GM21717 (cell line): ENCODE measurements at regions not wholly inside any gene's neighbourhood (a gene's known extent, or its start where the extent isn't known, plus 50 kb on each side); places are given as distances from the start of the nearest gene placed in this dataset.

ENCODE experiments used
- ATAC-seq: cut with Tn5 transposase; IDR thresholded peaks from one replicate; pipeline ENCODE4 v1.9.1; 2021; ENCODE audit warnings: mild to moderate bottlenecking, moderate library complexity; ENCODE audit not compliant: unreplicated experiment

DNA sequence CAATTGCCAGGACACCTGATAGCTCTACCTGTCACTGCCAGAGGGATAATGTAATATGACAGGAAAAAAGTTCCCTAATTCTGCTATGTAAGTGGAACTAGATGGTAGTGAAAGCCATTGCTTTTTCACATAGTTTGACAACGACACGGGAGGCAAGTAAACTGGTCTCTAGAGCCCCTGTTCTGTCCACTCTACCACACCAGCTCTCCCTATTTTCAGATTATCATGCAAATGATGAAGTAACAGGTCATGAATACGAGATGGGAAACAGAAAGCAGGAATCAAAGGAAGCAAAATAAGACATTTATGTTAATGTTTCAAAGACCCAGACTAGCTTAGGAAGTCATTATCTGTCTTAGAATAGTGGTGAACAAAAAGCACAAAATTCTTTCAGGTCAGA lies 56.2 kb downstream of the TAF11L14 start:
- ATAC-seq = no peak

DNA sequence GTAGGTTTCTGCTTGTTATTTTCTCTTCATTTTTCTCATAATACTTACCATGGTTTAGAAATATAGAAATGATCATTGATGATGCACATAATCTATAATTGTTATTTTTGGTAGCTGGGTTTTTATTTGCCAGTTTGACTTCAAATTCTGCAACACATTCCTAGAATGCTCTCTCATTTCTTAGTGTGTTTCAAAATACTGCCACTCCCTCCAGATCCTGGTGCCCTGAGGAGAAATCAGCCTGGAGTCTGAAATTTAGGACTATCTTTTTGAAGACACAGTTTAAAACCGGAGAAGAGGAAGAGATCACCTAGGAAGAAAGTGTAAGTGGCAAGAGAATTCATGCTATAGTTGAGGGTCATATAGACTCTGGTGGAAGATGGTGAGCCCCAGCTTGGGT lies 57.5 kb downstream of the TAF11L14 start:
- ATAC-seq = no peak

DNA sequence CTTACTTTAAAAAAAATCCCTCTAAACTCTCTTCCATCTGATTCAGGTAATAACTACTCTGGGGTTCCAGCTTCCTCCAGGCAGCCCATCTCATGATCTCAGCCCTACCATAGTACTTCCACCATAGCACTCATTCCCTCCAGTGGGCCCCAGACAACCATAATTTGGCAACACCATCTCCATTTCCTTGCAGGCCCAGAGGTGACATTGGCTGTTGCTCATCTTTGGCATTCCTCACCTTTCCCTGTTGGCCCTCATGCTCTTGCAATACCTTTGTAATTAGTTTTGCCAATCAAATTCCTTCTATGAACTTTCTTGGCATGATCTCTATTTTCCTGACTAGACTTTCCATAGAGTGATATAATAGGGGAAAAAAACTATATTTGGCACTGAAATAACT lies 60.1 kb downstream of the TAF11L14 start:
- ATAC-seq = no peak

DNA sequence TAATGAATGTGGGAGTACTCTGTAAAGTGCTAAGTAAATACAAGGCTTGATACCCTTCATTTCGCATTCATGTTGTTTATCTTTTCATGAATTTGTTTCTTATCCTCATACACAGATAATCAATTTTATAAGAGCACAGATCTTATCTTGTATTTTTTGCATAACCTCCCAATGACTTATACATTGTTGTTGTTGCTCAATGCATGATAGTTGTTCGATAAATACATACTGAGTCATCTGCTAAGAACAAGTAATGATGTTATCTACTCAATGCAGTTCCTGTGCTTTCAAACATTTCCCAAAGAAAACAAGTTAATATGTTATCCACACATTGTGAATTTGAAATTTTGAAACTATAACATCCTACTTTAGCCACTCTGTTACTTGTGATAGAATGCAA lies 60.7 kb downstream of the TAF11L14 start:
- ATAC-seq = no peak

DNA sequence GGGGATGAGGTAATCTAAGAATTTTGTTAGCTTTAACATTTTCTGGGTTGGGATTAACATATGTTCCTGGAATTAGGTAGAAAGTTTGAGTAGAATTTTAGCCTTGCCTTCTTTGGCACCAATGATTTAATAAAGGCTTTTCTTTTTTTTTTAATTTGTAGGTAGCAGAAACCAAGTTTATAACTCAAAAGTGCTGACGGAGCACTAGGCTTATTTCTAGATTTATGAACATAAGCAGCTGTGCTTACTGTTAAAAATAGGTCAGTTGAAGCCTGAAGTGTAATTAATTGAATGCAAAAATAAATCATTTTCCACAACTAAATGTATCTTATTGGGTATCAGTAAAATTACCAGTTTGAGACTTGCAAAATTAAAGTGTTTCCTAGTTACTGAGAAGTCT lies 62.4 kb downstream of the TAF11L14 start:
- no peak for ATAC-seq

DNA sequence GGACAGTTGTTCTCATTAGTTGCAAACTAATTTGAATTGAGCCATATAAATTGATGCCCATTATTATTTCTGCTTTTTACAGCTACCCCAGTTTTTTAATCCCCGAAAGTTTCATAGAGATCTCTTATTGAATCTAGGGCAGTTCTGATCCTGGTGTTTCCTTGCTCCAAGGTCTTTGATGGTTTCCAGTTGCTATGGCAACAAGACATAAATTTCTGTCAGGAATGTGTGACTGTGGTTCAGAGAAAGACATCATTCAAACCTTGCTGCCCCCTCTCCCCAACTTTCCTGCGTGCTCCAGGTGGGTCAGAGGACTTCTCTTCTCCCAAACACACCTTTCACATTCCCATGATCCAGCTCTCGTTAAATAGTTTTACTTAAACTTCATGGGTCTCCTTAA lies 63.4 kb downstream of the TAF11L14 start:
- no peak for ATAC-seq

DNA sequence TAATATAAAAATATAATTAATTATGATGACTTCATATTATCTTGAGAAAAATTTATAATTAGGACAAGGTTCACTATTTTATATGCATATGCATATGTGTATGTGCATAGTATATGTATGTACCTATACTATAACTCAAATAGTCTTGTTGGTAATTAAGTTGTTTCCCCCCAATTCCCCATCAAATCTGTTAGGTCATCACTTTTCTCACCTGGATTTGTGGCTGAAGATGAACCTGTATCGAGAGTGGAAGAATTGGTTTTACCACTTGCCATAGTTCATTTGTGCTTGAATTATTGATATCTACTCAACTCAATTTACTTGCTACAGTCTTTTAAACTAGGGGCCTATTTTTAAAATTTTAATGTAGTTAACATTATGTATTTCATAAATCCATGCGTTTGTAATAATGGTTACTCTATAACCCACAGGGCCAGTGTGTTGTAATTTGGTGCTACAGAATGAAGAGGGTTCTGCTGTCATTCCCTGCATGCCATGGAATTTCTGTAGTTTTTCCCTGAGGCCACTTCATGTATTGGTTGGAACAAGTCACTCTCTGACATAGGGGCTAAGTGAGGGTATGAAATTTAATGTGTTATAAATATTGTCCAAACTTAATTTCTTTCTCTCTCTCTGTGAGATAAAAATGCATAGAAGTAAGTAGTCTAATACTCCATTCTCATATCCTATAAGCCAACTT lies 74.9 kb downstream of the TAF11L14 start:
- ATAC-seq = no peak

DNA sequence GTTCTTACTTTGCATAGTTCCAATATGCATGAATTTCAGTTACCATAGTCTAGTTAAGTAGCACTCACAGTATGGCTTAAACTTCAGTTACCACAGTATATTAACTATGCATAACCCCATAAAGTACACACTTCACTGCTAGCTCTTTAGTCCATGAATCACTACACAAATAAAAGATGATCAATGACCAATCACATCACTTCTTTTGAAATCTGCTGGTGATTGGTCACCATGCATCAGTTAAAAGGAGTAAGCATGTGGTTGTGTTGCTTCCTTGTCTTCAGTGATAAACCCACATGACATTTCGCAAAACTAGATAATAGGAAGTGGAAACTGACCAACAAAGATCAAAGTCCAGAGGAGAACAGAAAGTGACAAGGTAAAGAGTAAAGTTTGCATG lies 79.0 kb downstream of the TAF11L14 start:
- ATAC-seq = no peak

DNA sequence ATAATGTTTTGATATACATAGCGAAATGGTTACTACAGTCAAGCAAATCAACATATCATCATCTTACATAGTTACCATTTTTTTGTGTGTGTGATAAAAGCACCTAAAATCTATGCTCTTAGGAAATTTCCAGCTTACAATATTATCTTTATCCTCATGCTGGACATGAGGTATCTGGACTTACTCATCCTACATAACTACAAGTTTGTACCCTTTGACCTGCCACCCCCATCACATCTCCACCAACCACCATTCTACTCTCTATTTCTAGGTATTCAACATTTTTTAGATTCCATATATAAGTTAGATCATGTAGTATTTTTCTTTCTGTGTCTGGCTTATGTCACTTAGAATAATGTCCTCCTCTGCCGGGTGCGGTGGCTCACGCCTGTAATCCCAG lies 79.9 kb downstream of the TAF11L14 start:
- no peak for ATAC-seq

DNA sequence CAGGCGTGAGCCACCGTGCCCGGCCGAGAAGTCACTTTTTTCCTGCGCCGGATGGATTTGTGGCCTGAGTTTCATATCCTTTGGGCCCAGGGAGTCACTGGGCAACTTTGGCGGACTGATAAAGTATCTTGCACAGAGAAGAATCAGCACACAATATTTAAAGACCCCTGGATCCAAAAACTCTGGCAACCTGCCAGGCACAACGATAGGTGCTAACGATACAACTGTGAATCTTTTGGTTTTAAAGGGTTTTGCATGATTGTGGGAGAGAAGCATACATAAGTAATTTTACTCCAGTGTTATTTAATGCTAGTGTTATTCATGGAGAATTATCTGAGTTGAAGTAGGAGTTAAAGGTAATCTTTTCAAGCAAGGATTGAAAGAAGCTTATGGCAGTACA lies 85.3 kb downstream of the TAF11L14 start:
- no peak for ATAC-seq

DNA sequence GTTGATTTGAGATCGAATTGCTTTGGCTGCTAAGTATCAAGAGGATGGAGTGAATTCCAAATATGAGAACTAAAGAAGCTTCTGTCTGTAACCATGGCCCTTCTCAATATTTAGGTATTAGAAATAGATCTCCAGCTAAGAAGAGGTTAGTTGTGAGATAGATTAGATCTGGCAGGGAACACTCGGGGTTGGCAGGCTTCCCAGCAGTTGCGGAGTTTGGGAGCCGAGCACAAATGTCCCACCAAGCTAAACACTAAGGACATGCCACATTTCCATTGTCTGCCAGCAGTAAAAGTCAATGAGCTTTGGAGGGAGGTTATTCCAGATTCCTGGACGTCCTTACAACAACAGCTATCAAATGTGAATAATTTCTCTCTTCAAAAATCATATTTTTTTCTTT lies 85.8 kb downstream of the TAF11L14 start:
- ATAC-seq = no peak

DNA sequence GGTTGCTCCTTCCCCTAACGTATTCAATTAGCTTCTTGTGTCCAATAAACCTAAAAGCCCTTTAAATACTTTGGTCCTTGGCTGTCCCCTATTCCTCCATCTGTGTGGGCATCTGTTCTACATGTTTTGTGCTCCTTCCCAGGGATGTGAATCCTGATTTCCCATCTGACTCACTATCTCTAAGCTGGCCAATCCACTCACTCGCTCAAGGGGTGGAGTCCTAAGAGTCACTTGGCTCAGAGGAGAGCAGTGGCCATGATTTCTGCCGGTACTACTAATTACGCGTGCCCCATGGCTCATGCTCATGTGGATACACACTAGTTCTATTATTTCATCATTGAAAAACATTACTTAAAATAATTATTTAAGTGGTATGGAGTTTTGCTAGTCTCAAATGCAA lies 89.6 kb downstream of the TAF11L14 start:
- no peak for ATAC-seq

DNA sequence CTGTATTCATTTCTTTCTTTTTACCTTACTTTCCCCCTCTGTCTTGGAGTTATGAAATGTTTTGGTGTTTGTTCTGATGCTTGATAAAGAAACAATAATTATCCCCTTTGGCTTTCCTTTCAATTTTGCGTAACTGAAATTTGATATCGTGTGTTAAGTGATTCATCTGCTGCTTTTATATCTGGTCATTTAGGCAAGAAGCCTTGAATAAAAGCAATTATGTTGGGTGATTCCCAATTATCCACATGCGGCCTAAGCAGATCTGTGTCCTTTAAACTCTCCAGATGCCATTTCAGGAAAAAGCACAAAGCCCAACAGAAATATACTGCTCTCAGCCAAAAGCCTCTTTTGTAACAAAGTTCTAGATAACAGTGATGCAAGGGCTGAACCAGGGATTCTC lies 92.8 kb downstream of the TAF11L14 start:
- no peak for ATAC-seq

DNA sequence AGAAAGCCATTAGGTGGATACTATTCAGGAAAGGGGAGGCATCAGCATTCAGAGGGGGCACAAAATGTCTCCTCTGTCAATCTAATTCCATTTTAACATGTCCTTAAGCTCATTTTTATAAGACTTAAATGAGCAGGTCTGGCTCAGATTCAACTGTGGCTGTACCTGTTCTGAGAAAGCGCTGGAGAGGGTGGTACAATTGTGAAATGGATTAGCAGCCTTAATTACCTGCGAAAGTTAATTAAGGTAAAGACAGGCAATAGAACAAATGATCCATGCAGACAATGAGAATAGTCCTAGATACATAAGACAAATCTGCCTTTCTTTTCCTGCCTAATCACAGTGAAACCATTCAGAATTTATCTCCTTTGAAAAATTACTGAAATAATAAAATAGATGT lies 96.2 kb downstream of the TAF11L14 start:
- ATAC-seq = no peak

DNA sequence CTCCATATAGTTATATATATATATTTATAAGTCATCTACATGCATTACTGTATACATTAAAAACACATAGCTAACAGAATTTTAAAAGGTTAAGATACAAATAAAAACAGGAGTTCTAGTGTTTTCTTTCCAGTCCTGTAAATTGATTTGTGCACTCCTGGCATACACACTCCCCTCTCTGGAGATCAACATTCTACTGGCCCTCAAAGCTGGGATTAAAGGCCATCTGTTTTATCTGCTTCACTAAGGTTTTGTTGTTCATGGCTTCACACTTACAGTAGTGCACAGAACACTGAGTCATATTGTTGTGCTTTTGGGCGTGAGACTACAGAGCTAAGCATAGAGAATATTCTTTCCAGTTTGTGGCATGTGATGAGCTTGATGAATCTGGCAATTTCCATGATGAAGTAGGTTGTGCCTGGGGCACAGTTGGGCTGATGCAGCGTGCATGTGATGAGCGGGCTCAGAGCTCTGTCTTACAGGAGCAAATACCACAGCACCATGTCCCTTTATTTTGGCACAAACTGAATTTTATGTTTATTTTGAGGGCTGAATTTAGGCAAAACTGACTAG lies 98.2 kb downstream of the TAF11L14 start:
- no peak for ATAC-seq

DNA sequence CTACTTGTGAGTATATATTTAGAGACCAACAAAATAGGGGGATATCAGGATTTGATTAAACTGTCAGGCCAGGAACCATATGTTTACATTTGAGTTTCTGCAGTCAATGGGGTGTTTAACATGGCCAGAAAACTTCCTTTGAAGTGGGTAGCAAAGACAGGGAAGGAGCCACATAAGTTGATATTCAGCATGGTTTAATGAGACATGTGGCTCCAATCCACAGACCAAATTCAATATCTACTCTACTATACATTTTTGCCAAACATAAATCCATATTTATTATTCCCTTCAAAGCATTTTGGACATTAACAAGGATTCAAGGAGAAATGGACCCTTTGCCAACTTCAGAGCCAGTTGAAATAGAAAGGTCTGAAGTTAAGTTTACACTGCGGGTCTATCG lies 99.8 kb downstream of the TAF11L14 start:
- ATAC-seq = no peak

DNA sequence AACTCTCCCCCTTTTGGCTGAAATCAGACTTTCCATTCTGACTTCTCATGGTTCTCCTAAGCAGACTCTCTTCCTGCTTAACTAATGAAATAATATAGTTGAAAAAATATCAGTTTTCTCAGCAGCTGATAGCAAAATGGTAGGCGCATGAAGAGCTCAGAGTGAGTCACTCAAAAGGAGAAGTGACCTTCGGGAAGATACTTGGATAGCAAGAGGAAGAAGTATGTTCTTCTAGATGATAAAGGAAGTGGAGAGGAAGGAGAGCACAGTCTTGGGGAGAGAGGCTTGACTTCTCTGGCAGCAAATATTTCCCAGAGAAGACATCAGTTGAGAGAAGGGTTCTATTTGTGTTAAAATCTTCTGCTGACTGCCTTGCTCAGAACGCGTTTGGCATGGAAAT lies 101.5 kb downstream of the TAF11L14 start:
- no peak for ATAC-seq

DNA sequence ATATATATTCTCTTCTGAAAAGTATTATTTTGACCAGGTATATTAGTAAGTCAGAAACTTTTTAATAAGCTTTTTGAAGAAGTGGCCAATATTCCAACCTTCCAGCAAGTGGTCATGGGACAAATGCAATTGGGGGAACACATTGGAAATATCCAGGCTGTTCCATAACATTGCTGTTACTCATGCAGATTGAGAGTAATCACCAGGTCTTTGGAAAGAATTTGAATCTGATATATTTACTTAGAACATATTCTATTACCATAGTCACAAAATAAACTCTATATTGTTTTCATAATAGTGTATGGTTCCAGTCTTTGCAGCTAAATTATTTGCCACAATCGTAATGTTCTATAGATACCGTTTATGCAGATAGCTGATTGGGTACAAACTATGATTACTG lies 102.8 kb downstream of the TAF11L14 start:
- ATAC-seq = no peak

DNA sequence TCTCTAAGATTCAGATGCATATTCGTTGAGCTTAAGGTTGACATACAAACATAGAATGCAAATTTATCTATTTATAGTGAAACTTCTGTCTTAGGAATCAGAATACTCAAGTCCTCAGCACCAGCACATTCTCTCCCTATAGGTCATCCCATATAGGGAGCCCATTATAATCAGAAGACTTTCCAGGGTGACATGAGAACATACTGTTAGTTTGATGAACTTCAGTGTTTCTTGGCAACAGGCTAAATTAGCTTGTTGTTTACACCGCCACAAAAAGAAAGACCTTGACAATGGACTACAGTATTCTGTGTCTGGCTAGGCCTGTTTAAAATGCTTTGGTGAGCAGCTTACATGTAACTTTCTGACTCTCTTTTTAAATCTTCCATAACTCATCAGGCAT lies 104.2 kb downstream of the TAF11L14 start:
- no peak for ATAC-seq

DNA sequence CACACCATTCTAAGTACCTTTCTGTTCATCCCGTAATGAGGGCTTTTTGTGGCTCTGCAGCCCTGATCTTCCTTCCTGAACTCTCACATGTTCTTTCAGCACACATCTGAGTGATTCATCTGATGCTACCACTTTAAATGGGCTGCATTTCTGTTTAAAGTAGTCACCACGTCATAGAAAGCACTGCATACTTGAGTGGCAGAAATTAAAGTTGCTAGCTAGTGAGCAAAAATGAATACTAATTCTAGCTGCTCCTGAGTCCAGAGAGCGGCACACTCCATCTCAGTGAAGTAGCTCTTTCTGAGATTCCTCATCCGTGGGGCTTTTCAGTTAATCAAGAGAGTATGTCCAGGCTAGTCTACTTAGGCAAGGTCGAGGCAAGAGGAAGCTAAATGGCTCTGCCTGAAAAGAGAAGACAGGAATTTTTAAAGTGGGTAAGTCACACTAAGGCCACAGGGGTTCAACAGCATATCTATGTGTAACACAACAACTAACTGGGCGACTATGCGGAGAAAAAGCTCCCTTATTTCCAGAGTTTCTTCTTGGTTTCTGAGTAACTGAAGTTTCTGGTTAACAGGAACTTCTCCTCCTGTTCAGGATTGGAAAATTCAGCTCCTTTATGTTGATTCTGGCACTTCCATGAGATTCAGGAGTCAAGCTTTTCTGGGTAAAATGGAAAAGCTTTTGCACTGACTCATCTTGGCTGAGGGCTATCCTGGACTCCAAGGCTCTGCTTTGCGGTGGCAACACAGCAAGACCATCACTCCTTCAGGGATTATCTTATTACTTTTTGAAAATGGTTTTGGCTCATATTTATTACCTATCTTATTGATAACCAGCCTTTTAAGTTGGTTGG lies 109.5 kb downstream of the TAF11L14 start:
- ATAC-seq = no peak

DNA sequence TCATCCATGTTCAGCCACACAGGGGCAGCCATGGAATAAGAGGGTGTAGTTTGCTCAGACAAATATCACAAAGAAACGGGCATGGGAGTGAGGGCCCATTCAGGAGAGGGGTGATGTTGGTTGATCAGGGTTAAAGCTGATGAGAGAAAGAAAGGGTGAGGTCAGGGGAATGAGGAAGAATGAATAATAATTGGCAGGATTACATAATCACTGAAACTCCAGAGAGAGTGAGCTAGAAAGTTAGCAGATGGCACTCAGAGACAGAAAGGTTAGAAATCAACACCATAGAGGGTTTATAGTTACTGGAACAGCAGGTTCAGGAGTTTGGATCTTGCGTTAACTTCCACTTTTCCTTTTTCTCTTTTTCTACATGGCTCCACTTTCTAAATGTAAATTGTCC lies 113.9 kb downstream of the TAF11L14 start:
- ATAC-seq = no peak

DNA sequence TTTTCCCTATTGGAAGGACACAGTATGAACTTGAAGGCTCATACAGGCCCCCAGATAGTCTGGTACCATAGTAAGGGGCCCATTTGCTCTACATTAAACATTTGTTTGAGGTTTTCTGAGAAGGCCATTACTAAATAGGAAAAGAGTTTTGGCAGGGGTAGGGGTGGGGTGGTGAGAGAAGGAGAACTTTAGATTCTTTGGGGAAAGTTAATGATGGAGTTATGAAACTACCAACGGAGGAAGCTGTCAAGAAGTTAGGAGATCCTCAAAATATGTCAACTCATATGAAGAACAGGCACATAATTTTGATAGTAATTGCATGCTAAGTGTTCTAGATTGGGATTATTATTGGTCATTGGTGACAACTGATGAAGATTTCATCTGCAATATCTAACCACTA lies 114.7 kb downstream of the TAF11L14 start:
- no peak for ATAC-seq
